ENCODE measurements at regions not wholly inside any gene's neighbourhood (a gene's known extent, or its start where the extent isn't known, plus 50 kb on each side); places are given as distances from the start of the nearest gene placed in this dataset.
A peak's percentile ranks its signal among the peaks of the same experiment; 100 is the strongest.

DNA sequence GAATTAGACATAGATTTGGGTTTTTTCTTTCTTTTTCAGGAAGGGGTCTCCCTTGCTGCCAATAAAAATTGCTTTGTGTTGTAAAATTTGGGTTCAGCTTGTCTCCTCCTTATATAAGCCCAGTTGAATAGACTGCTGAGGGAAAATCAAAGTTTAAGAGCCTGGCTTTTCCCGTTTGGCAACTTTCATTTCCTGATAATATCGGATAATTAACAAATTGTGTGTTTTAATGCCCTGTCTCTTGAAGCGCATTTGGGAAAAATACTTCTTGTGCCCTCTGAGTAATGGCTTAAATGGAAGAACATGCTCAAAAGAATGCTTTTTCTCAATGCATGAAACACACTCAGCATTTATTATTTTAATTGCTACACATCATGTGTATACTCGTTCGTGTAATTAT is 198.0 kb upstream of the DCN start:
- H3K4me3 ChIP-seq = no peak overlapping the region
- H3K9me3 ChIP-seq = no peaks in the 10 kb centered on the region
- H3K27ac ChIP-seq = peak overlapping the region in 7 of 8 donors; percentile 68 to 86 (median 78)
- intact Hi-C loops (cut with DNase I; ENCODE audit: low total_unique reads) = no loop called here
- peaks cover 0 to 26% (median 10%) of the 10 kb centered on the region in 6 donors for H3K4me1 ChIP-seq
- no peaks in the 10 kb centered on the region for H3K36me3 ChIP-seq
- H3K27me3 ChIP-seq (replicated peaks in 1 of 7) = peaks cover 0 to 5% (median 0%) of the 10 kb centered on the region in 7 donors
- TF ChIP-seq POLR2A (IDR thresholded peaks at IDR 0.05) = no peak
- TF ChIP-seq, protein P1, sequence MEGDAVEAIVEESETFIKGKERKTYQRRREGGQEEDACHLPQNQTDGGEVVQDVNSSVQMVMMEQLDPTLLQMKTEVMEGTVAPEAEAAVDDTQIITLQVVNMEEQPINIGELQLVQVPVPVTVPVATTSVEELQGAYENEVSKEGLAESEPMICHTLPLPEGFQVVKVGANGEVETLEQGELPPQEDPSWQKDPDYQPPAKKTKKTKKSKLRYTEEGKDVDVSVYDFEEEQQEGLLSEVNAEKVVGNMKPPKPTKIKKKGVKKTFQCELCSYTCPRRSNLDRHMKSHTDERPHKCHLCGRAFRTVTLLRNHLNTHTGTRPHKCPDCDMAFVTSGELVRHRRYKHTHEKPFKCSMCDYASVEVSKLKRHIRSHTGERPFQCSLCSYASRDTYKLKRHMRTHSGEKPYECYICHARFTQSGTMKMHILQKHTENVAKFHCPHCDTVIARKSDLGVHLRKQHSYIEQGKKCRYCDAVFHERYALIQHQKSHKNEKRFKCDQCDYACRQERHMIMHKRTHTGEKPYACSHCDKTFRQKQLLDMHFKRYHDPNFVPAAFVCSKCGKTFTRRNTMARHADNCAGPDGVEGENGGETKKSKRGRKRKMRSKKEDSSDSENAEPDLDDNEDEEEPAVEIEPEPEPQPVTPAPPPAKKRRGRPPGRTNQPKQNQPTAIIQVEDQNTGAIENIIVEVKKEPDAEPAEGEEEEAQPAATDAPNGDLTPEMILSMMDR (IDR thresholded peaks at IDR 0.05 in 8 of 11, conservative IDR thresholded peaks at IDR 0.05 in 3 of 11) = no peak
- TF ChIP-seq POLR2AphosphoS5 (IDR thresholded peaks at IDR 0.05) = no peak
- 60 to 80% (median 68%) methylated on average over 5 of the region's 5 CpGs for WGBS, 5 donors
- DNase-seq = no peak

DNA sequence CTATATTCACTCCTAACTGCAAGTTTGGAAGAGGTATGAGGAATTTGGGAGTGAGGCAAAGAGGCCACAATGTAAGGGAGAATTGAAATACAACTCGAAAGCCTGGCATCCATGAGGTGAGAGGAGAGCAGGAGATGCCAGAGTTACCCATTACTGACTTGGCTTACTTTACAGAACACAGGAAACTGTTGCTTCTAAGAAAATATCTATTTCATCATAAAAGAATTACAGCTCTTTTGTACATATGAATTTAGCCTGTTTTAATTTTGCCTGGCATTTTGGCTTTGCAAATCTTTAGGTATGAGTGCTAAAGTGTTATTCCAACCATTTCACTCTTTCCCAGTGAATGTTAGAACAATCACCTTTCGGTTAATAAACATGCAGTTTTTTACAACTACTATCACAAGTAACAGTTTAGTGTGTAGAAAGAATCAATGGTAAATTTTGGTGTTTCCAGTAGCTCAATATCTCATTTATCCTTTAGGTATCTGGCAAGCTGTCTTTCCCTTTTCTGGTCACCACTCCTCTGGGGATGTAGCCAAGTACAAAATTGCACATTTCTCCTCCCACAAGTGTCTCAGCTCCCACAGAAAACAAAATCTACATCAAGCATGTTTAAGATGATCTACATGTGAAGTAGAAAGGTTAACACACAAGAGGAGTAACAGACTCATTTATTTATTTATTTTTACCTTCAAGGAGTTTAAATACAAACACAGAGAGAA is 196.6 kb upstream of the DCN start:
- no peak overlapping the region for H3K27ac ChIP-seq
- WGBS, 5 donors = 77 to 87% (median 86%) methylated on average over 2 of the region's 2 CpGs
- no peak overlapping the region for H3K4me3 ChIP-seq
- H3K9me3 ChIP-seq = no peaks in the 10 kb centered on the region
- H3K36me3 ChIP-seq = no peaks in the 10 kb centered on the region
- H3K27me3 ChIP-seq (replicated peaks in 1 of 7) = peaks cover 0 to 5% (median 0%) of the 10 kb centered on the region in 7 donors
- no peak for DNase-seq
- no peak for TF ChIP-seq POLR2A (IDR thresholded peaks at IDR 0.05)
- no peak for TF ChIP-seq POLR2AphosphoS5 (IDR thresholded peaks at IDR 0.05)
- TF ChIP-seq, protein P1 (IDR thresholded peaks at IDR 0.05 in 8 of 11, conservative IDR thresholded peaks at IDR 0.05 in 3 of 11) = no peak
- peaks cover 0 to 26% (median 10%) of the 10 kb centered on the region in 6 donors for H3K4me1 ChIP-seq
- intact Hi-C loops (cut with DNase I; ENCODE audit: low total_unique reads) = loop anchor here (5.0 kb wide), 1 partner anchor 1273 kb away; no protein-coding TSS in a partner anchor

DNA sequence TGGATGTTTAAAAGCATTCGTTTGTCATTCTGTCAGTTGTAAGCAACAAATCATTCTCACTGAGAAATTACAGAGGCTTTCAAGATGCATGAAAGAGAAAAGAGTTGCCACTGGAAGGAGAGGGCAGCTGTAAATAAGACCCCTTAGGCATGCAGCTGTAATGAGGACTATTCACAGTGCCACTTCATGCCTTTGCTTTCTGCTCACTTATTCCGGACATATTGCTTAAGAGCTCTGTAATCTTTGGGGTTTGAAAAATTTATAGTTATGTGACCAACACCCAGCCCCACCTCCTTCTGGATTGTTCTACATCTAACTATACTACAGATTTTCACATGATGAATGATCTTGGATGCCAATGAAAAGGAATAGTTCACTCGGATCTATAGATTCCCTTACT is 194.8 kb upstream of the DCN start:
- no peak overlapping the region for H3K4me3 ChIP-seq
- no peak for DNase-seq
- intact Hi-C loops (cut with DNase I; ENCODE audit: low total_unique reads) = loop anchor here (5.0 kb wide), 1 partner anchor 1275 kb away; no protein-coding TSS in a partner anchor
- H3K36me3 ChIP-seq = no peaks in the 10 kb centered on the region
- H3K4me1 ChIP-seq = peaks cover 0 to 26% (median 10%) of the 10 kb centered on the region in 6 donors
- no peaks in the 10 kb centered on the region for H3K9me3 ChIP-seq
- H3K27me3 ChIP-seq (replicated peaks in 1 of 7) = peaks cover 0 to 5% (median 0%) of the 10 kb centered on the region in 7 donors
- 75 to 88% (median 84%) methylated on average over 3 of the region's 3 CpGs for WGBS, 5 donors
- no peak for TF ChIP-seq POLR2AphosphoS5 (IDR thresholded peaks at IDR 0.05)
- TF ChIP-seq POLR2A (IDR thresholded peaks at IDR 0.05) = no peak
- TF ChIP-seq, protein P1 (IDR thresholded peaks at IDR 0.05 in 8 of 11, conservative IDR thresholded peaks at IDR 0.05 in 3 of 11) = no peak
- no peak overlapping the region for H3K27ac ChIP-seq

DNA sequence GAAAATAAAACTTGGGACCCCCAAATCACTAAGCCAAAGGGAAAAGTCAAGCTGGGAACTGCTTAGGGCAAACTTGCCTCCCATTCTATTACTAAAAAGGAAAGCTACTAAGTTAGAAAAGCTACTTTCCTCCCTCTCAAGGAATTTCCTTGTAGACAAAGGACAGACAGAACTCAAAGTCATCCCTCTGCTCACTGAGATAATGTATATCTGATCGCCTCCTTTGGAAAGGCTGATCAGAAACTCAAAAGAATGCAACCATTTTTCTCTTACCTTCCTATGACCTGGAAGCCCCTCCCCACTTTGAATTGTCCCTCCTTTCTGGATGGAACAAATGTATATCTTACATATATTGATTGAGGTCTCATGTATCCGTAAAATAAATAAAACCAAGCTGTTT is 190.5 kb upstream of the DCN start:
- DNase-seq = no peak
- Histone ChIP-seq H3K9me3 (no peaks in the 10 kb centered on the region), H3K4me1 (no peaks in the 10 kb centered on the region), H3K27me3 (replicated peaks in 1 of 7) (no peaks in the 10 kb centered on the region), H3K4me3 (no peak overlapping the region), H3K27ac (no peak overlapping the region), H3K36me3 (no peaks in the 10 kb centered on the region)
- WGBS, 5 donors = 90 to 98% (median 94%) methylated on average over 2 of the region's 2 CpGs
- TF ChIP-seq, protein P1 (IDR thresholded peaks at IDR 0.05 in 8 of 11, conservative IDR thresholded peaks at IDR 0.05 in 3 of 11) = no peak
- no peak for TF ChIP-seq POLR2AphosphoS5 (IDR thresholded peaks at IDR 0.05)
- no peak for TF ChIP-seq POLR2A (IDR thresholded peaks at IDR 0.05)
- intact Hi-C loops (cut with DNase I; ENCODE audit: low total_unique reads) = no loop called here
